Progenitor cell of endocrine pancreas (in vitro differentiated cells): ENCODE measurements at regions not wholly inside any gene's neighbourhood (a gene's known extent, or its start where the extent isn't known, plus 50 kb on each side); places are given as distances from the start of the nearest gene placed in this dataset.

ENCODE experiments used
- DNase-seq: peaks from one replicate; pipeline ENCODE4 v3.0.0; 2021; ENCODE audit warnings: low spot score; ENCODE audit not compliant: unreplicated experiment
- H3K27ac Mint-ChIP-seq: 2 replicates; pipeline ENCODE4 v1.8.0; 2021; ENCODE audit warnings: mild to moderate bottlenecking, moderate library complexity, mixed read lengths
- H3K27me3 Mint-ChIP-seq: 2 replicates; pipeline ENCODE4 v1.8.0; 2021; ENCODE audit warnings: mixed read lengths
- H3K36me3 Mint-ChIP-seq: 2 replicates; pipeline ENCODE4 v1.8.0; 2022; ENCODE audit warnings: mixed read lengths; ENCODE audit not compliant: insufficient read depth
- H3K4me1 Mint-ChIP-seq: 2 replicates; pipeline ENCODE4 v1.8.0; 2021; ENCODE audit warnings: low read depth, mixed read lengths
- H3K4me3 Mint-ChIP-seq: 2 replicates; pipeline ENCODE4 v1.8.0; 2021; ENCODE audit warnings: low read depth, mild to moderate bottlenecking, moderate library complexity, mixed read lengths
- H3K9me3 Mint-ChIP-seq: 2 replicates; pipeline ENCODE4 v1.8.0; 2021; ENCODE audit warnings: low read depth, mixed read lengths
- TF ChIP-seq, protein P1 (sequence below): fragments of 200-600 bp; sonication (generic); IDR thresholded peaks from one replicate; pipeline ENCODE4 v1.5.0; 2021; ENCODE audit warnings: antibody characterized with exemption, mild to moderate bottlenecking; ENCODE audit not compliant: unreplicated experiment

DNA sequence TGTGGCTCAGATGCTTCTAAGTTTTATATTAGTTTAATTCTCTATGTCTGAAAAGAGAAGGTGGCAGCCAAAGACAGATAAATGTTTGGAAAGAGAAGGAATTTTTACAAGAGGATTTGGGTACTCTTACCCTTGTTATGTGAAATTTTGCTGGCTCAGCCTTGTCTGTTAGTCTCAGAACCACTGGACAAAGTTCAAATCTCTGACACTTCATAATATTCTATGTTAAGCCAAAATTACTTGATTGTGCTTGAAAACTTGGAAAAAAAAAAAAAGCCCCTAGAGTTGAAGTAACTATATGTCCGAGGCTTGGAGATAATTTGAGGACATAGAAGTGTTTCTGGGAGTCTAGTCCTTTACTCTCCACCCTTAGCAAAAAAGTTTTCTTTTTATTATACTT lies 1079.3 kb upstream of the LRRTM3 start:
- Mint-ChIP-seq H3K27ac (no peak overlapping the region), H3K4me3 (no peak overlapping the region), H3K36me3 (no peaks in the 10 kb centered on the region), H3K9me3 (peaks cover 4% of the 10 kb centered on the region), H3K4me1 (peaks cover 3% of the 10 kb centered on the region), H3K27me3 (no peaks in the 10 kb centered on the region)
- TF ChIP-seq, protein P1, sequence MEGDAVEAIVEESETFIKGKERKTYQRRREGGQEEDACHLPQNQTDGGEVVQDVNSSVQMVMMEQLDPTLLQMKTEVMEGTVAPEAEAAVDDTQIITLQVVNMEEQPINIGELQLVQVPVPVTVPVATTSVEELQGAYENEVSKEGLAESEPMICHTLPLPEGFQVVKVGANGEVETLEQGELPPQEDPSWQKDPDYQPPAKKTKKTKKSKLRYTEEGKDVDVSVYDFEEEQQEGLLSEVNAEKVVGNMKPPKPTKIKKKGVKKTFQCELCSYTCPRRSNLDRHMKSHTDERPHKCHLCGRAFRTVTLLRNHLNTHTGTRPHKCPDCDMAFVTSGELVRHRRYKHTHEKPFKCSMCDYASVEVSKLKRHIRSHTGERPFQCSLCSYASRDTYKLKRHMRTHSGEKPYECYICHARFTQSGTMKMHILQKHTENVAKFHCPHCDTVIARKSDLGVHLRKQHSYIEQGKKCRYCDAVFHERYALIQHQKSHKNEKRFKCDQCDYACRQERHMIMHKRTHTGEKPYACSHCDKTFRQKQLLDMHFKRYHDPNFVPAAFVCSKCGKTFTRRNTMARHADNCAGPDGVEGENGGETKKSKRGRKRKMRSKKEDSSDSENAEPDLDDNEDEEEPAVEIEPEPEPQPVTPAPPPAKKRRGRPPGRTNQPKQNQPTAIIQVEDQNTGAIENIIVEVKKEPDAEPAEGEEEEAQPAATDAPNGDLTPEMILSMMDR = no peak
- DNase-seq = no peak

DNA sequence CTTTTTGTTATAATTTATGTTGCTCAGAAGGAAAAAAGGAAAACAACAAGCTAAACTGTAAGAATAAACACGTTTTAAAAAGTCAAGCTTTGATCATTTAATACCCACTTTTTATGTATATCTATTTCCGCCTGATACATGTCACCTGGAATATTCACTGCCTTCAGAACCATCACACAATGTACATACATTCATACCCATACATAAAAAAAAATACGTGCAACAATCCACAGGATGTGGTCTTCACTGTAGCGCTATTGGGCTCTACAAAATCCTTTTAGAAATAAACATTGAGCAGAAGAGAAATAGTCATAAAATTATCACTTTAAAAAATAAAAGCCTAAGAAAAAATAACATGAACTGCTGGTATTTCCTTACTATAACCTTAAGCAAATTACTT lies 1078.9 kb upstream of the LRRTM3 start:
- Mint-ChIP-seq H3K27ac (no peak overlapping the region), H3K4me1 (peaks cover 3% of the 10 kb centered on the region), H3K9me3 (peaks cover 4% of the 10 kb centered on the region), H3K27me3 (no peaks in the 10 kb centered on the region), H3K36me3 (no peaks in the 10 kb centered on the region), H3K4me3 (no peak overlapping the region)
- TF ChIP-seq, protein P1 = no peak
- DNase-seq = no peak

DNA sequence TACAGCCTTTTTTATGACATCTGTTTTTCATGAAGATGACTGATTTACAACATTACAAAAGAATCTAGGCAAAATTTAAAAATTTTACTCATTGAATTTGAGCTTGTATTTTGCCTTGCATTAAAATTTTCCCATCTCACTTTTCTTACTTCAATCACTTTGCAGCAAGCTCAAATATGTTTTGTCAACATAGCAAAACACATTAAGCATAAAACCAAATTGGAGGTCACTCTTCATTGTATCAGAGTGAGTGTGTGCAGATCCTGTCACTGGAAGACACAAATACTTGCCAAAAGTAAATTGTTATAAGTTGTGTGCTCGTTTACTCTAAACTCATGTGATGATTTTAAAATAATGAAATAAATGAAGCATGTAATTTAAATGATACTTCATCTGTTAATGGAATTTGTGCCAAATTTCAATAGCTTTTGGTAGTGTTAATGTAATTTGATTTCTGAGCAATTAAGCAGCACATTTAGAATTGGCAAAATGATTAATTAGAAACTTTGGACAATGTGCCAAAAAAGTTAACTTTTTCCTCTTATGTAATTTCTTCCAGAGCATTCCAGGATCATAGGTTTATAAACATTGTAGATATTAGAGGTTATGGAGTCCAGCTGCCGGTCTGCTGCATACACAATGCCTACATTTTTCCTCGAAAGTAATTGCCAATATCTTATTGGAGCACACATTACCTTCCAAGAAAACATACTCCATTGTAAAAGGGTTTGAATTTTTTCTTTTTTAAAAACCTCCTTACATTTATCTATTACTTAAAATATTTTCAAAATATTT lies 1078.2 kb upstream of the LRRTM3 start:
- no peaks in the 10 kb centered on the region for H3K36me3 Mint-ChIP-seq
- H3K4me1 Mint-ChIP-seq = no peaks in the 10 kb centered on the region
- no peak overlapping the region for H3K4me3 Mint-ChIP-seq
- H3K9me3 Mint-ChIP-seq = no peaks in the 10 kb centered on the region
- TF ChIP-seq, protein P1 = no peak
- H3K27ac Mint-ChIP-seq = no peak overlapping the region
- H3K27me3 Mint-ChIP-seq = no peaks in the 10 kb centered on the region
- no peak for DNase-seq

DNA sequence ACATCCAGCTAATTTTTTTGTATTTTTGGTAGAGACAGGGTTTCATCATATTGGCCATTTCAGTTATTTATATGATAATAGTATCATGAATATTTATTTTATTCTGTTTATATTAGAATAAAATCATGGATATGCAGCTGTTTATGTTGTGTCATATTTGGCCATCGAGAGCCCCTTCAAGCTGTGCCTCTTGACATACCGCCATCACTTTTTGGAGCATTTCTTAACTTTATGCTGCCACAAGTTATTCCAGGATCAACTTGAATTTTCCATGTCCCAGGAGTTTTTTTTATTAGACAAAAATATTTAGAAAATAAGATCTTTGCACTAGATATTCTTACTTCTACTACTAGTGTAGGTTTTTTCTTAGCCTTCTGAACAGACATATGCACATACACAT lies 1067.0 kb upstream of the LRRTM3 start:
- H3K36me3 Mint-ChIP-seq = no peaks in the 10 kb centered on the region
- no peaks in the 10 kb centered on the region for H3K27me3 Mint-ChIP-seq
- no peaks in the 10 kb centered on the region for H3K4me1 Mint-ChIP-seq
- no peak for DNase-seq
- TF ChIP-seq, protein P1 = no peak
- peaks cover 5% of the 10 kb centered on the region for H3K9me3 Mint-ChIP-seq
- no peak overlapping the region for H3K4me3 Mint-ChIP-seq
- H3K27ac Mint-ChIP-seq = no peak overlapping the region

DNA sequence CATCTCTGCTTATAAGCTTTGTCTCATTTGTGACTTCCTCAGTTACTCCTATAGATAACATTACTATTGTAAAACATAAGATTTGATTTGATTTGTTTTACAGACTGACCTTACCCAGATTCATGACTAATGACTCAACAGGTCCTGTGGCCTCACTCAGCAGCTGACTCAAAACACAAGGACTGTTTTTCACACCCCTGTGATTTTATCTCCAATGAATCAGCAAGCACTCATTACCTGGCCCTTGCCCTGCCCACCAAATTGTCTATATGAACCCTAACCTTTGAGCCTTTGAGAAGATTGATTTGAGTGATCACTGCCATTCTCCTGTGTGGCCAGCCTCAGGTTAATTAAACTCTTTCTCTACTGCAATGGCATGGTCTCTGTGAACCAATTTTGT lies 1064.6 kb upstream of the LRRTM3 start:
- TF ChIP-seq, protein P1 = no peak
- DNase-seq = no peak
- no peaks in the 10 kb centered on the region for H3K4me1 Mint-ChIP-seq
- H3K36me3 Mint-ChIP-seq = no peaks in the 10 kb centered on the region
- peaks cover 5% of the 10 kb centered on the region for H3K9me3 Mint-ChIP-seq
- no peak overlapping the region for H3K4me3 Mint-ChIP-seq
- H3K27me3 Mint-ChIP-seq = no peaks in the 10 kb centered on the region
- no peak overlapping the region for H3K27ac Mint-ChIP-seq
